Nephron progenitor cell (in vitro differentiated cells): ENCODE measurements at regions not wholly inside any gene's neighbourhood (a gene's known extent, or its start where the extent isn't known, plus 50 kb on each side); places are given as distances from the start of the nearest gene placed in this dataset.

Source experiments
- DNase-seq: peaks from one replicate; pipeline ENCODE4 v3.0.0; 2021
- H3K27ac Mint-ChIP-seq: 2 replicates; pipeline ENCODE4 v1.8.0; 2021; ENCODE audit warnings: mild to moderate bottlenecking, moderate library complexity, mixed read lengths
- H3K27me3 Mint-ChIP-seq: 2 replicates; pipeline ENCODE4 v1.8.0; 2021; ENCODE audit warnings: mild to moderate bottlenecking, low read depth, mixed read lengths; ENCODE audit not compliant: poor library complexity
- H3K36me3 Mint-ChIP-seq: 2 replicates; pipeline ENCODE4 v1.8.0; 2021; ENCODE audit warnings: low read depth, mixed read lengths
- H3K4me1 Mint-ChIP-seq: 2 replicates; pipeline ENCODE4 v1.8.0; 2021; ENCODE audit warnings: mixed read lengths
- H3K4me3 Mint-ChIP-seq: 2 replicates; pipeline ENCODE4 v1.8.0; 2021; ENCODE audit warnings: mild to moderate bottlenecking, moderate library complexity, mixed read lengths
- H3K9me3 Mint-ChIP-seq: 2 replicates; pipeline ENCODE4 v1.8.0; 2021; ENCODE audit warnings: mild to moderate bottlenecking, moderate library complexity, mixed read lengths
- TF ChIP-seq, protein P1 (sequence below): fragments of 200-600 bp; sonication (generic); IDR thresholded peaks from 2 replicates; pipeline ENCODE4 v1.5.0; 2021; ENCODE audit warnings: antibody characterized with exemption

DNA sequence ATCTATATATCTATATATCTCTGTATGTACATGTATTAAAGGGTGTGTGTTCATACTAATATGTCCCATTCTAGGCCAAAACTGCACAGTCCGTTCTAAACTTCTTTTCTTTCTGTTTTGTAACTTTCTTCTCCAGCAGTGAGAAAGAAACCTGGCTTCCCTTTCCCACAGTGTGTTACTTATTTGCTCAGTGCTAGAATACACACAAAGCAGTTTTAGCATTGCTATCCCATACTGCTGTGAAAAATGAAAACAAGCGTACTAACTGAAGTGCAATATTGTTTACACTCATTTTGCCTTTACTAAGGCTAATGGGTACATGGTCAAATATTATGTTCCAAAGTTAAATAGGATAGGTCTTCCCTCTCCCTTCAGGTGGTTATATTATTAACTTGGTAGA lies 163.9 kb downstream of the LEPR start:
- Mint-ChIP-seq H3K27ac (no peak overlapping the region), H3K27me3 (no peaks in the 10 kb centered on the region), H3K36me3 (no peaks in the 10 kb centered on the region), H3K9me3 (peaks cover 13% of the 10 kb centered on the region), H3K4me3 (no peak overlapping the region), H3K4me1 (peaks cover 6% of the 10 kb centered on the region)
- TF ChIP-seq, protein P1, sequence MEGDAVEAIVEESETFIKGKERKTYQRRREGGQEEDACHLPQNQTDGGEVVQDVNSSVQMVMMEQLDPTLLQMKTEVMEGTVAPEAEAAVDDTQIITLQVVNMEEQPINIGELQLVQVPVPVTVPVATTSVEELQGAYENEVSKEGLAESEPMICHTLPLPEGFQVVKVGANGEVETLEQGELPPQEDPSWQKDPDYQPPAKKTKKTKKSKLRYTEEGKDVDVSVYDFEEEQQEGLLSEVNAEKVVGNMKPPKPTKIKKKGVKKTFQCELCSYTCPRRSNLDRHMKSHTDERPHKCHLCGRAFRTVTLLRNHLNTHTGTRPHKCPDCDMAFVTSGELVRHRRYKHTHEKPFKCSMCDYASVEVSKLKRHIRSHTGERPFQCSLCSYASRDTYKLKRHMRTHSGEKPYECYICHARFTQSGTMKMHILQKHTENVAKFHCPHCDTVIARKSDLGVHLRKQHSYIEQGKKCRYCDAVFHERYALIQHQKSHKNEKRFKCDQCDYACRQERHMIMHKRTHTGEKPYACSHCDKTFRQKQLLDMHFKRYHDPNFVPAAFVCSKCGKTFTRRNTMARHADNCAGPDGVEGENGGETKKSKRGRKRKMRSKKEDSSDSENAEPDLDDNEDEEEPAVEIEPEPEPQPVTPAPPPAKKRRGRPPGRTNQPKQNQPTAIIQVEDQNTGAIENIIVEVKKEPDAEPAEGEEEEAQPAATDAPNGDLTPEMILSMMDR = no peak
- DNase-seq = no peak

DNA sequence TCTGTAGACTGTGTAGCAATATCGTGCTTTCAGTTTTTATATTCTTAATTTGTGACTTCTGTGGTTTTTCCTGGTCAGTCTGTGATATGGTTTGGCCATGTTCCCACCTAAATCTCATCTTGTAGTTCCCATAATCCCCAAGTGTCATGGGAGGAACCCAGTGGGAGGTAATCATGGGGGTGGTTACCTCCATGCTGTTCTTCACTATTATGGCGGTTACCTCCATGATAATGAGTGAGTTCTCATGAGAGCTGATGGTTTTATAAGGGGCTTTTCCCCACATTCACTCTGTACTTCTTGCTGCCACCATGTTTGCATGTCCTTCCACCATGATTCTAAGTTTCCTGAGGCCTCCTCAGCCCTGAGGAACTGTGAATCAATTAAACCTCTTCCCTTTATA lies 169.8 kb downstream of the LEPR start:
- no peaks in the 10 kb centered on the region for H3K36me3 Mint-ChIP-seq
- H3K4me1 Mint-ChIP-seq = no peaks in the 10 kb centered on the region
- TF ChIP-seq, protein P1 = no peak
- no peak overlapping the region for H3K27ac Mint-ChIP-seq
- DNase-seq = no peak
- H3K27me3 Mint-ChIP-seq = peaks cover 3% of the 10 kb centered on the region
- no peaks in the 10 kb centered on the region for H3K9me3 Mint-ChIP-seq
- H3K4me3 Mint-ChIP-seq = no peak overlapping the region

DNA sequence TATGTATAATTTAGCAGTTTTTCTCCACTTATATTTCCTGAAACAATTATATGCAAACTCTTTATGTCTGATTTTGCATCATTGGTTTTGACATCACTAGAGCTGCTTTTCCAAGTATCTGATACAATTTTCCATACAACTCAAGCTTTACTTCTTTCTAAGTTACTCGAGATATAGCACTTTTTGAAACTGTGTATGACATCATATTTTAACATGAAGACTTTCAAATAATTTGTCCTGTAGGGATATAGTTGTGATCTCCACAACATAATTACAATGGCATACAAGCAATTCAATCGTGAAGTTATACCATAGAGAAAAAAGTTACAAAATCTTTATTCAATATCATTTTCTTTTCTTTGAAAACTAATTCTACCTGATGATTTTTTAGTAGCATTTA lies 173.0 kb downstream of the LEPR start:
- TF ChIP-seq, protein P1 = no peak
- H3K4me3 Mint-ChIP-seq = no peak overlapping the region
- H3K4me1 Mint-ChIP-seq = no peaks in the 10 kb centered on the region
- H3K36me3 Mint-ChIP-seq = no peaks in the 10 kb centered on the region
- H3K27ac Mint-ChIP-seq = no peak overlapping the region
- H3K9me3 Mint-ChIP-seq = no peaks in the 10 kb centered on the region
- no peak for DNase-seq
- H3K27me3 Mint-ChIP-seq = peaks cover 3% of the 10 kb centered on the region

DNA sequence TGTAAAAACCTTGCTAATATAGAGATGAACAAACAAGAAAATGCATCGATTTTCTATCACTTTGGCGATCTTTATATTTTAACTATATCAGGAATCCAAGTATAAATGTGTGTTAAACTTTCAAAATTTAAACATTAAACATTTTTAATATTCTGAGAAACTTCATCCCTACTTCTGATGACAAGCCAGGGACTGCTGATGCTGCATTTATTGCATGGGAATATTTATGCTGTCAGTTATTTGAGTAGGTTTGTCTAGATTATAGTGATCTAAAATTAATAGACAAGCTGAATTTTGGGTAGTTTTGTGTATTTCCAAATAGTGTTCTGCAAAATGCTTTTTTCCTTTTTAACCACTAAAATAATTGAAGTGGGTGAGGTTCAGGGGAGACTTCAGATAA lies 175.3 kb downstream of the LEPR start:
- Mint-ChIP-seq H3K9me3 (no peaks in the 10 kb centered on the region), H3K4me3 (no peak overlapping the region), H3K4me1 (no peaks in the 10 kb centered on the region), H3K36me3 (no peaks in the 10 kb centered on the region), H3K27ac (no peak overlapping the region), H3K27me3 (no peaks in the 10 kb centered on the region)
- DNase-seq = no peak
- TF ChIP-seq, protein P1 = no peak

DNA sequence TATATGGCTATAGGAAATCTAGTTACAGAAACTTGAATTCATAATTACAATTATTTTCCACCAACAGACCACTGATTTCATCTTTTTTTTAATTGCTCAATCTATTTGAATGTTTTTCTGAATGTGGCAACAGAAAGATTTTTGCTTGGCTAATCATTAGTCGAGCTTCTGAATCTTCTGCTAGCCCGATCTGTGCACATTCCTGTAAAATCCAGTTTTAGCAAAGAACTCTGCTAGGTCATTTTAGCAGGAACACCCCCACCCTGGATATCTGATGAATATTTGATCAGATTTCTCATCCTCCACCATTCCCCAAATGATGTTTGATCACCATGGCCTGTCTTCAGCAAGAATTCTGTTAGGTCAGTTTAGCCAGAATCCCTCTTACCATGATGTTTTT lies 176.3 kb downstream of the LEPR start:
- Mint-ChIP-seq H3K27ac (no peak overlapping the region), H3K27me3 (no peaks in the 10 kb centered on the region), H3K36me3 (no peaks in the 10 kb centered on the region), H3K4me1 (no peaks in the 10 kb centered on the region), H3K4me3 (no peak overlapping the region), H3K9me3 (no peaks in the 10 kb centered on the region)
- DNase-seq = no peak
- TF ChIP-seq, protein P1 = no peak

DNA sequence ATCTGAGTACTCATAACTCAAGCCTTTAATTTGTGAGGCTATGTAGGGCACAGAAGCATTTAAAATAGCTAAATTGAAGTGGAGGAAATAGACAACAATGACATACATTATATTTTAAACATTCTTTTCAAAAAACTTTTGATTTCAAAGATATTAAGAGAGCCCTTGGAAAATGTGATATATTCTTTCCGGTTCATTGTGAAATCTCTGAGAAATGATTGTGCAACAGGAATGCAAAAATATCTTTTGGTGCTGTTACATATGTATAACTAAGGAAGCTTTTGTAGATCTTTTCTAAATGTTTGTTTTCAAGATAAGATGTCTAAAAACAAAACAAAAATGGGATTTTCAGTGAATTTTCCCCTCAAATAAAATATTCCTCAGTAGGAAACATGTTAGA lies 185.2 kb downstream of the LEPR start:
- no peaks in the 10 kb centered on the region for H3K9me3 Mint-ChIP-seq
- no peak for DNase-seq
- H3K27me3 Mint-ChIP-seq = no peaks in the 10 kb centered on the region
- no peaks in the 10 kb centered on the region for H3K4me1 Mint-ChIP-seq
- TF ChIP-seq, protein P1 = no peak
- no peak overlapping the region for H3K27ac Mint-ChIP-seq
- no peak overlapping the region for H3K4me3 Mint-ChIP-seq
- no peaks in the 10 kb centered on the region for H3K36me3 Mint-ChIP-seq
